ENCODE measurements at regions not wholly inside any gene's neighbourhood (a gene's known extent, or its start where the extent isn't known, plus 50 kb on each side); places are given as distances from the start of the nearest gene placed in this dataset.

DNA sequence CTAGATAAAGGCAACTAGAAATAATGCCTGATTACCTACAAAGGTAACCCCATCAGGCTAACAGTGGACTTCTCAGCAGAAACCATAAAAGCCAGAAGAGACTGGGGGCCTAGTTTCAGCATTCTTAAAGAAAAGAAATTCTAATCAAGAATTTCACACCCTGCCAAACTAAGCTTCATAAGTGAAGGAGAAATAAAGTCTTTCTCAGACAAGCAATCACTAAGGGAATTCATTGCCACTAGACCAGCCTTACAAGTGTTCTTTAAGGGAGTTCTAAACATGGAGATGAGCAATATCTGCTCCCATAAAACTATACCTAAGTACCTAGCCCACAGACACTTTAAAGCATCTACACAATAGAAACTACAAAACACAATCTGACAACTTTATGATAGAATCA, 823.5 kb downstream of the PCDH17 start:
- TF ChIP-seq TCF12 (IDR thresholded peaks at IDR 0.05) (no peak), POLR2AphosphoS5 (IDR thresholded peaks at IDR 0.05; ENCODE audit: low read depth, low read length) (no peak), EP300 (IDR thresholded peaks at IDR 0.05; ENCODE audit: borderline replicate concordance in 1 of 2, low read depth in 1 of 2, low read length in 1 of 2) (no peak), TAF1 (IDR thresholded peaks at IDR 0.05; ENCODE audit: borderline replicate concordance, low read depth, low read length) (no peak), RFX5 (IDR thresholded peaks at IDR 0.05; ENCODE audit: low read length) (no peak)
- TF ChIP-seq, protein P1, sequence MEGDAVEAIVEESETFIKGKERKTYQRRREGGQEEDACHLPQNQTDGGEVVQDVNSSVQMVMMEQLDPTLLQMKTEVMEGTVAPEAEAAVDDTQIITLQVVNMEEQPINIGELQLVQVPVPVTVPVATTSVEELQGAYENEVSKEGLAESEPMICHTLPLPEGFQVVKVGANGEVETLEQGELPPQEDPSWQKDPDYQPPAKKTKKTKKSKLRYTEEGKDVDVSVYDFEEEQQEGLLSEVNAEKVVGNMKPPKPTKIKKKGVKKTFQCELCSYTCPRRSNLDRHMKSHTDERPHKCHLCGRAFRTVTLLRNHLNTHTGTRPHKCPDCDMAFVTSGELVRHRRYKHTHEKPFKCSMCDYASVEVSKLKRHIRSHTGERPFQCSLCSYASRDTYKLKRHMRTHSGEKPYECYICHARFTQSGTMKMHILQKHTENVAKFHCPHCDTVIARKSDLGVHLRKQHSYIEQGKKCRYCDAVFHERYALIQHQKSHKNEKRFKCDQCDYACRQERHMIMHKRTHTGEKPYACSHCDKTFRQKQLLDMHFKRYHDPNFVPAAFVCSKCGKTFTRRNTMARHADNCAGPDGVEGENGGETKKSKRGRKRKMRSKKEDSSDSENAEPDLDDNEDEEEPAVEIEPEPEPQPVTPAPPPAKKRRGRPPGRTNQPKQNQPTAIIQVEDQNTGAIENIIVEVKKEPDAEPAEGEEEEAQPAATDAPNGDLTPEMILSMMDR (IDR thresholded peaks at IDR 0.05) = no peak
- TF ChIP-seq, protein P2, sequence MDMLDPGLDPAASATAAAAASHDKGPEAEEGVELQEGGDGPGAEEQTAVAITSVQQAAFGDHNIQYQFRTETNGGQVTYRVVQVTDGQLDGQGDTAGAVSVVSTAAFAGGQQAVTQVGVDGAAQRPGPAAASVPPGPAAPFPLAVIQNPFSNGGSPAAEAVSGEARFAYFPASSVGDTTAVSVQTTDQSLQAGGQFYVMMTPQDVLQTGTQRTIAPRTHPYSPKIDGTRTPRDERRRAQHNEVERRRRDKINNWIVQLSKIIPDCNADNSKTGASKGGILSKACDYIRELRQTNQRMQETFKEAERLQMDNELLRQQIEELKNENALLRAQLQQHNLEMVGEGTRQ (IDR thresholded peaks at IDR 0.05; ENCODE audit: borderline replicate concordance, low read depth, low read length) = no peak
- TF ChIP-seq, protein P3, sequence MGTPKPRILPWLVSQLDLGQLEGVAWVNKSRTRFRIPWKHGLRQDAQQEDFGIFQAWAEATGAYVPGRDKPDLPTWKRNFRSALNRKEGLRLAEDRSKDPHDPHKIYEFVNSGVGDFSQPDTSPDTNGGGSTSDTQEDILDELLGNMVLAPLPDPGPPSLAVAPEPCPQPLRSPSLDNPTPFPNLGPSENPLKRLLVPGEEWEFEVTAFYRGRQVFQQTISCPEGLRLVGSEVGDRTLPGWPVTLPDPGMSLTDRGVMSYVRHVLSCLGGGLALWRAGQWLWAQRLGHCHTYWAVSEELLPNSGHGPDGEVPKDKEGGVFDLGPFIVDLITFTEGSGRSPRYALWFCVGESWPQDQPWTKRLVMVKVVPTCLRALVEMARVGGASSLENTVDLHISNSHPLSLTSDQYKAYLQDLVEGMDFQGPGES (IDR thresholded peaks at IDR 0.05; ENCODE audit: low read depth, low read length) = no peak
